HepG2 (cell line): ENCODE measurements at regions not wholly inside any gene's neighbourhood (a gene's known extent, or its start where the extent isn't known, plus 50 kb on each side); places are given as distances from the start of the nearest gene placed in this dataset.
"Not testable (repeated sequence)": the region's sequence is repeated elsewhere in the genome, so short reads cannot be mapped to it uniquely, and the experiment has no call there.

Experiments
- ATAC-seq: fragments of 200-7000 bp; cut with Tn5 transposase; 3 replicates; pipeline ENCODE4 v1.9.1; 2020; ENCODE audit warnings: mild to moderate bottlenecking, moderate library complexity
- BruUV-seq: library from RNA; stranded (reverse); fragments of 400-500 nt; replicated peaks from 2 replicates; lab custom pipeline; 2021; lab: Mats Ljungman, UMichigan
- CTCF ChIA-PET: fragments of 300-600 bp; formaldehyde crosslinking; extraction: SDS; loops from one replicate; lab custom pipeline; 2021; ENCODE audit warnings: low total read pairs, inconsistent platforms, low intra/inter-chr PET ratio; lab: Yijun Ruan, JAX
- POLR2A ChIA-PET: fragments of 350-600 bp; sonication (Branson Sonifier 250); formaldehyde crosslinking; loops from one replicate; lab custom pipeline; 2020; ENCODE audit warnings: antibody characterized with exemption, inconsistent platforms; lab: Yijun Ruan, JAX
- DNase-seq: peaks from one replicate; pipeline ENCODE4 v3.0.0-alpha.2; 2015; ENCODE audit warnings: low spot score
- FAIRE-seq: peaks from 3 replicates; lab custom pipeline; 2011; peaks lifted over from hg19 to GRCh38; lab: Jason Lieb, UNC
- H2AFZ ChIP-seq: one replicate; pipeline ENCODE4 v1.6.1; 2011; ENCODE audit warnings: low read length, inconsistent platforms
- H3K27ac ChIP-seq: fragments of 300-600 bp; 3 replicates; pipeline ENCODE4 v1.8.0; 2011; ENCODE audit warnings: mixed run types, mild to moderate bottlenecking, mixed read lengths, low read length, inconsistent platforms; ENCODE audit not compliant: insufficient read depth; ENCODE audit errors: extremely low read length
- H3K27me3 ChIP-seq, 2 experiments: fragments of 200-600 bp in 1 of 2; 2 replicates in 1 of 2; 3 replicates in 1 of 2; pipeline versions ENCODE4 v1.6.0 to v1.8.0; 2011; ENCODE audit warnings: low read length in 2 of 2, mild to moderate bottlenecking in 2 of 2, moderate library complexity in 2 of 2, inconsistent platforms in 1 of 2; ENCODE audit not compliant: insufficient read depth in 2 of 2, control insufficient read depth in 1 of 2
- H3K36me3 ChIP-seq, 2 experiments: fragments of 200-600 bp in 1 of 2; replicated peaks in 1 of 2; 2 replicates in 1 of 2; 3 replicates in 1 of 2; pipeline versions ENCODE4 v1.5.1 to v1.8.0; 2011; ENCODE audit warnings: low read length in 2 of 2, inconsistent platforms in 1 of 2; ENCODE audit not compliant: insufficient read depth in 2 of 2, control insufficient read depth in 1 of 2
- H3K4me1 ChIP-seq: 2 replicates; pipeline ENCODE4 v1.5.1; 2012; ENCODE audit warnings: low read length, inconsistent platforms; ENCODE audit not compliant: insufficient read depth
- H3K4me2 ChIP-seq: 2 replicates; pipeline ENCODE4 v1.6.0; 2011; ENCODE audit warnings: low read depth, low read length, inconsistent platforms
- H3K4me3 ChIP-seq, 3 experiments: fragments of 200-600 bp in 1 of 3; sonication (generic), shearing (Covaris generic) in 1 of 3; replicated peaks in 1 of 3; 2 replicates each; pipeline ENCODE4 v1.5.1; 2011 to 2016; ENCODE audit warnings: low read length in 3 of 3, inconsistent platforms in 2 of 3, low read depth in 2 of 3, mild to moderate bottlenecking in 2 of 3, control low read depth in 1 of 3, mixed read lengths in 1 of 3; ENCODE audit not compliant: insufficient read depth in 1 of 3
- H3K79me2 ChIP-seq: one replicate; pipeline ENCODE4 v1.6.1; 2011; ENCODE audit warnings: low read length, inconsistent platforms; ENCODE audit not compliant: insufficient read depth
- H3K9ac ChIP-seq: 2 replicates; pipeline ENCODE4 v1.6.0; 2011; ENCODE audit warnings: mild to moderate bottlenecking, low read depth, low read length, inconsistent platforms; ENCODE audit not compliant: insufficient read depth
- H3K9me3 ChIP-seq: 2 replicates; pipeline ENCODE4 v1.5.1; 2012; ENCODE audit warnings: mild to moderate bottlenecking, low read length
- H4K20me1 ChIP-seq: 2 replicates; pipeline ENCODE4 v1.6.0; 2011; ENCODE audit warnings: inconsistent platforms, mild to moderate bottlenecking, low read length, moderate library complexity; ENCODE audit not compliant: insufficient read depth
- BHLHE40 ChIP-seq: IDR thresholded peaks from 2 replicates; pipeline ENCODE4 v1.6.1; 2011; ENCODE audit warnings: low read length, improper control_type of control experiment
- RFX3 ChIP-seq: IDR thresholded peaks from 2 replicates; pipeline ENCODE4 v1.6.1; 2016; ENCODE audit warnings: missing biosample characterization, missing genetic modification reagents
- WGBS: methylation state at CpG from one replicate; pipeline ENCODE4 v1.1.6; 2017; ENCODE audit warnings: low lambda C conversion rate; 5-methylcytosine and 5-hydroxymethylcytosine counted together
- in situ Hi-C: cut with HindIII; loops from 2 replicates; pipeline ENCODE4 v1.10.0; 2017; ENCODE audit warnings: low pct_unique_long_range_greater_than_20kb; ENCODE audit not compliant: extremely low pct_ligation_motif_present
- intact Hi-C: fragments of 100-400 bp; cut with micrococcal nuclease; formaldehyde crosslinking; loops from one replicate; pipeline ENCODE4 v1.10.0; 2022; ENCODE audit not compliant: unreplicated experiment

DNA sequence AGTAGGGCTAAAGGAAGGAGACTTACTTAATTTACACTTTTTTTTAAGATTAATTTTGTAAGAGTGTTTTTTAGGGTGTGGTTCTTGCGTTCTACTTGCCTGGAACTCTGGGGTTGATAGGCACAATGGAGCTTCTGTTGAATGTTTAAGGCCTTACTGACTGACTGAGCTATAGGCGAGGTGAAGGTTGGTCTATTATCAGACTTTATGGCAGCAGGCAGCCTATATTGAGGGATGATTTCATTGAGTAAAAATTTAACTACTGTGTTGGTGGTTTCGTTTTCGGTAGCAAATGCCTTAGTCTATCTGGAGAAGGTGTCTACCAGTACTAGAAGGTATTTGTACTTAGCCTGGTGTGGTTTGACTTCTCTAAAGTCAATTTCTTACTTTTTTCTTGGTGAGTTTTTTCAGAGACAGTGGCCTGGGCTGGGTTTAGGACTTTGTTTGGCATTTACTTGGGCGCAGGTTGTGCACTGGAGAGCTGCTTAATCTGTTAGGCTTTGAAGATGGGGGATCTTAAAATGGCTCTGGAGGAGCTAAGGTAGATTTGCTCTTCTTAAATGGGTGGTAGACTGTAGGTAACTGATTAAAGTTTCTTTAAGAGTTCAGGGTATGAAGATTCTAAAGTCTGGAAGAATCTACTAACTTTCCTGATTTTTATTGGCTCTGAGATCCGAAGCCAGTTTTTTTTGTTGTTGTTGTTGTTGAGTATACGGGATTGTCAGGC lies 164.5 kb upstream of the CCZ1B start:
- CTCF ChIA-PET, POLR2A ChIA-PET, FAIRE-seq, H2AFZ ChIP-seq, H4K20me1 ChIP-seq, H3K9me3 ChIP-seq, ATAC-seq, H3K9ac ChIP-seq, H3K27ac ChIP-seq, in situ Hi-C loops, intact Hi-C loops, H3K27me3 ChIP-seq, H3K79me2 ChIP-seq, H3K36me3 ChIP-seq, H3K4me3 ChIP-seq: not testable (repeated sequence)
- Histone ChIP-seq H3K4me1 (peaks cover 17% of the 10 kb centered on the region), H3K4me2 (peak overlapping the region; percentile 67)
- DNase-seq: peak; percentile 24
- WGBS: 7% methylated on average over 7 of the region's 7 CpGs
- BruUV-seq: TSS peak; percentile 73

- ATAC-seq, BruUV-seq, in situ Hi-C loops, CTCF ChIA-PET, H3K9me3 ChIP-seq, H3K36me3 ChIP-seq, intact Hi-C loops, H4K20me1 ChIP-seq, H3K27me3 ChIP-seq, H3K27ac ChIP-seq, POLR2A ChIA-PET, H3K79me2 ChIP-seq, H2AFZ ChIP-seq, FAIRE-seq: not testable (repeated sequence)
- Histone ChIP-seq H3K4me3 (peak overlapping the region in 1 of 3 experiments; percentile 40; a peak in 2 of 6 replicates), H3K4me1 (peaks cover 17% of the 10 kb centered on the region), H3K9ac (peak overlapping the region; percentile 5; the same call in 1 of the 2 replicates), H3K4me2 (peak overlapping the region; percentile 67)
- TF ChIP-seq BHLHE40 (peak; percentile 79), RFX3 (CRISPR knock-in tag) (peak; percentile 55; the same call in 1 of the 2 replicates)
- DNase-seq: peak; percentile 52
- 4% methylated on average over 13 of the region's 13 CpGs for WGBS
These were observed 165.1 kb upstream of the CCZ1B start for GRCh38 chr7:6991169-6991611.

GRCh38 chr7:6991686-6992085 lies 165.6 kb upstream of the CCZ1B start:
- CTCF ChIA-PET, H3K27me3 ChIP-seq, intact Hi-C loops, FAIRE-seq, H3K9ac ChIP-seq, in situ Hi-C loops, ATAC-seq, DNase-seq, H3K79me2 ChIP-seq, H3K36me3 ChIP-seq, H4K20me1 ChIP-seq, BruUV-seq, H3K27ac ChIP-seq, POLR2A ChIA-PET, H2AFZ ChIP-seq, H3K9me3 ChIP-seq: not testable (repeated sequence)
- Histone ChIP-seq H3K4me3 (peak overlapping the region in 1 of 3 experiments; percentile 40; a peak in 1 of 6 replicates), H3K4me2 (peak overlapping the region; percentile 67), H3K4me1 (peaks cover 17% of the 10 kb centered on the region)
- WGBS: 26% methylated on average over 11 of the region's 12 CpGs

GRCh38 chr7:6992133-6992532 lies 166.1 kb upstream of the CCZ1B start:
- FAIRE-seq, CTCF ChIA-PET, H4K20me1 ChIP-seq, H3K9me3 ChIP-seq, H3K27me3 ChIP-seq, DNase-seq, in situ Hi-C loops, H3K4me3 ChIP-seq, H2AFZ ChIP-seq, H3K9ac ChIP-seq, intact Hi-C loops, H3K36me3 ChIP-seq, POLR2A ChIA-PET, ATAC-seq, H3K27ac ChIP-seq, H3K79me2 ChIP-seq, BruUV-seq: not testable (repeated sequence)
- Histone ChIP-seq H3K4me2 (0 out of 2 replicates have a peak overlapping the region, but pooled peaks have one; percentile 67), H3K4me1 (peaks cover 17% of the 10 kb centered on the region)
- 62% methylated on average over 11 of the region's 11 CpGs for WGBS
